ENCODE measurements at regions not wholly inside any gene's neighbourhood (a gene's known extent, or its start where the extent isn't known, plus 50 kb on each side); places are given as distances from the start of the nearest gene placed in this dataset.
"Not testable (repeated sequence)": the region's sequence is repeated elsewhere in the genome, so short reads cannot be mapped to it uniquely, and the experiment has no call there.

- Histone ChIP-seq H3K27me3 (ENCODE audit: control insufficient read depth, insufficient read depth, low read length) (peaks cover 7% of the 10 kb centered on the region), H3K36me3 (ENCODE audit: control insufficient read depth, insufficient read depth, low read length) (no peaks in the 10 kb centered on the region), H3K4me3 (ENCODE audit: low read depth, low read length) (no peak overlapping the region)
- FAIRE-seq (no peak), DNase-seq (ENCODE audit: low read depth) (peak; percentile 53)
- no peak for TF ChIP-seq CTCF (IDR thresholded peaks at IDR 0.05; ENCODE audit: insufficient read depth, low read length, severe bottlenecking)
Observed at GRCh38 chr17:36686123-36686669, 84.8 kb downstream of the MRM1 start.

GRCh38 chr17:36687736-36688135 is 86.4 kb downstream of the MRM1 start:
- no peak for TF ChIP-seq CTCF (IDR thresholded peaks at IDR 0.05; ENCODE audit: insufficient read depth, low read length, severe bottlenecking)
- DNase-seq (ENCODE audit: low read depth) (no peak), FAIRE-seq (no peak)
- no peak overlapping the region for H3K4me3 ChIP-seq (ENCODE audit: low read depth, low read length)
- H3K27me3 ChIP-seq (ENCODE audit: control insufficient read depth, insufficient read depth, low read length): peaks cover 7% of the 10 kb centered on the region
- no peaks in the 10 kb centered on the region for H3K36me3 ChIP-seq (ENCODE audit: control insufficient read depth, insufficient read depth, low read length)

- Histone ChIP-seq H3K36me3 (ENCODE audit: control insufficient read depth, insufficient read depth, low read length) (no peaks in the 10 kb centered on the region), H3K27me3 (ENCODE audit: control insufficient read depth, insufficient read depth, low read length) (peaks cover 7% of the 10 kb centered on the region), H3K4me3 (ENCODE audit: low read depth, low read length) (no peak overlapping the region)
- DNase-seq (ENCODE audit: low read depth) (no peak), FAIRE-seq (no peak)
- no peak for TF ChIP-seq CTCF (IDR thresholded peaks at IDR 0.05; ENCODE audit: insufficient read depth, low read length, severe bottlenecking)
Observed at GRCh38 chr17:36689089-36689667, 87.8 kb downstream of the MRM1 start.

- peaks cover 5% of the 10 kb centered on the region for H3K27me3 ChIP-seq (ENCODE audit: control insufficient read depth, insufficient read depth, low read length)
Observed at GRCh38 chr17:36690190-36690589, 88.8 kb downstream of the MRM1 start.

GRCh38 chr17:36691606-36692005 is 90.2 kb downstream of the MRM1 start:
- no peak for DNase-seq (ENCODE audit: low read depth)
- FAIRE-seq: no peak
- Histone ChIP-seq H3K36me3 (ENCODE audit: control insufficient read depth, insufficient read depth, low read length) (no peaks in the 10 kb centered on the region), H3K4me3 (ENCODE audit: low read depth, low read length) (no peak overlapping the region), H3K27me3 (ENCODE audit: control insufficient read depth, insufficient read depth, low read length) (peaks cover 5% of the 10 kb centered on the region)
- TF ChIP-seq CTCF (IDR thresholded peaks at IDR 0.05; ENCODE audit: insufficient read depth, low read length, severe bottlenecking): no peak

More at GRCh38 chr17:36690190-36690589, 88.8 kb downstream of the MRM1 start:
- TF ChIP-seq CTCF (IDR thresholded peaks at IDR 0.05; ENCODE audit: insufficient read depth, low read length, severe bottlenecking): no peak
- FAIRE-seq (no peak), DNase-seq (ENCODE audit: low read depth) (no peak)
- H3K36me3 ChIP-seq (ENCODE audit: control insufficient read depth, insufficient read depth, low read length): no peaks in the 10 kb centered on the region
- no peak overlapping the region for H3K4me3 ChIP-seq (ENCODE audit: low read depth, low read length)

GRCh38 chr17:36695082-36695481 is 93.7 kb downstream of the MRM1 start:
- no peak for TF ChIP-seq CTCF (IDR thresholded peaks at IDR 0.05; ENCODE audit: insufficient read depth, low read length, severe bottlenecking)
- Histone ChIP-seq H3K4me3 (ENCODE audit: low read depth, low read length) (no peak overlapping the region), H3K36me3 (ENCODE audit: control insufficient read depth, insufficient read depth, low read length) (no peaks in the 10 kb centered on the region), H3K27me3 (ENCODE audit: control insufficient read depth, insufficient read depth, low read length) (peaks cover 8% of the 10 kb centered on the region)
- DNase-seq (ENCODE audit: low read depth) (no peak), FAIRE-seq (no peak)

- FAIRE-seq; H3K27me3 ChIP-seq (ENCODE audit: control insufficient read depth, insufficient read depth, low read length); H3K36me3 ChIP-seq (ENCODE audit: control insufficient read depth, insufficient read depth, low read length); H3K4me3 ChIP-seq (ENCODE audit: low read depth, low read length); DNase-seq (ENCODE audit: low read depth): not testable (repeated sequence)
Observed at GRCh38 chr17:36695710-36696109, 94.3 kb downstream of the MRM1 start.

Measured in bronchial epithelial cell (primary cell).